Vagina (tissue), 2 donors: ENCODE measurements at regions not wholly inside any gene's neighbourhood (a gene's known extent, or its start where the extent isn't known, plus 50 kb on each side); places are given as distances from the start of the nearest gene placed in this dataset.

ENCODE experiments used
- POLR2A ChIP-seq, 2 donors: fragments of 450-650 bp; IDR thresholded peaks; one replicate each; pipeline ENCODE4 v1.6.1; 2017; ENCODE audit warnings: antibody characterized with exemption in 2 of 2, mild to moderate bottlenecking in 2 of 2, moderate library complexity in 2 of 2
- POLR2AphosphoS5 ChIP-seq, 2 donors: sonication (generic); formaldehyde crosslinking; IDR thresholded peaks; one replicate each; pipeline ENCODE4 v1.9.0; 2017; ENCODE audit warnings: antibody characterized with exemption in 2 of 2, mild to moderate bottlenecking in 2 of 2, low read depth in 1 of 2; ENCODE audit not compliant: insufficient read depth in 1 of 2
- TF ChIP-seq, protein P1 (sequence below), 3 experiments: fragments of 450-650 bp in 2 of 3; fragments of 200-600 bp in 1 of 3; sonication (generic) in 1 of 3; IDR thresholded peaks; one replicate each; pipeline ENCODE4 v1.5.1; 2017 to 2019; ENCODE audit warnings: antibody characterized with exemption in 3 of 3, mild to moderate bottlenecking in 2 of 3, moderate library complexity in 2 of 3

DNA sequence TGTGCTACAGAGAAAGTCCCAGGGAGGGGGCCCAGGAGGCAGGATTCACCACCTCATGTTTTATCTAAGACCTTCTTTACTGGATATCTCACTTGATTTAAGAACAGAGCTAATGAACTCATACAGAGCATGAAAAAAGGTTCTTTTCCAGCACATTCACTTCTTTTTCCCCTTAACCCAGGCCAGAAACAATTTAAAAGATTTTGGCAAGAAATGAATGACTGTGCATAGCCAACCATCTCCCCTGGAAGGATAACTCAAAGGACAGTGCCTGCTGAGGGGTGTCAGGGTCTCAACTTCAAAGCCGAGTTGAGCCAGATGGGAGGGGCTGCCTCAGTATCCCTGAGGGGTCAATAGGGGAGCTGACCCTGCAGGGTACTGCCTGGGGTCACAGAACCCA, 253.4 kb downstream of the SOD2 start:
- TF ChIP-seq, protein P1, sequence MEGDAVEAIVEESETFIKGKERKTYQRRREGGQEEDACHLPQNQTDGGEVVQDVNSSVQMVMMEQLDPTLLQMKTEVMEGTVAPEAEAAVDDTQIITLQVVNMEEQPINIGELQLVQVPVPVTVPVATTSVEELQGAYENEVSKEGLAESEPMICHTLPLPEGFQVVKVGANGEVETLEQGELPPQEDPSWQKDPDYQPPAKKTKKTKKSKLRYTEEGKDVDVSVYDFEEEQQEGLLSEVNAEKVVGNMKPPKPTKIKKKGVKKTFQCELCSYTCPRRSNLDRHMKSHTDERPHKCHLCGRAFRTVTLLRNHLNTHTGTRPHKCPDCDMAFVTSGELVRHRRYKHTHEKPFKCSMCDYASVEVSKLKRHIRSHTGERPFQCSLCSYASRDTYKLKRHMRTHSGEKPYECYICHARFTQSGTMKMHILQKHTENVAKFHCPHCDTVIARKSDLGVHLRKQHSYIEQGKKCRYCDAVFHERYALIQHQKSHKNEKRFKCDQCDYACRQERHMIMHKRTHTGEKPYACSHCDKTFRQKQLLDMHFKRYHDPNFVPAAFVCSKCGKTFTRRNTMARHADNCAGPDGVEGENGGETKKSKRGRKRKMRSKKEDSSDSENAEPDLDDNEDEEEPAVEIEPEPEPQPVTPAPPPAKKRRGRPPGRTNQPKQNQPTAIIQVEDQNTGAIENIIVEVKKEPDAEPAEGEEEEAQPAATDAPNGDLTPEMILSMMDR (IDR thresholded peaks at IDR 0.05): no peak
- TF ChIP-seq POLR2AphosphoS5 (IDR thresholded peaks at IDR 0.05; ENCODE audit: insufficient read depth in 1 of 2, low read depth in 1 of 2) (no peak), POLR2A (IDR thresholded peaks at IDR 0.05) (no peak)
